ENCODE measurements at regions not wholly inside any gene's neighbourhood (a gene's known extent, or its start where the extent isn't known, plus 50 kb on each side); places are given as distances from the start of the nearest gene placed in this dataset.

GRCh38 chr12:13503094-13503835, 306.7 kb downstream of the EMP1 start:
- DNase-seq (ENCODE audit: low read depth in 3 of 3): no peak

- DNase-seq (ENCODE audit: low read depth in 3 of 3): no peak
Observed at GRCh38 chr12:13499008-13499407, 302.5 kb downstream of the EMP1 start.

GRCh38 chr12:13496111-13496510, 299.6 kb downstream of the EMP1 start:
- no peak for DNase-seq (ENCODE audit: low read depth in 3 of 3)

- DNase-seq (ENCODE audit: low read depth in 3 of 3): no peak
Observed at GRCh38 chr12:13489246-13489645, 292.7 kb downstream of the EMP1 start.

- no peak for DNase-seq (ENCODE audit: low read depth in 3 of 3)
Observed at GRCh38 chr12:13487326-13487725, 290.8 kb downstream of the EMP1 start.

GRCh38 chr12:13486794-13487193, 290.3 kb downstream of the EMP1 start:
- no peak for DNase-seq (ENCODE audit: low read depth in 3 of 3)

GRCh38 chr12:13478650-13479181, 282.2 kb downstream of the EMP1 start:
- no peak for DNase-seq (ENCODE audit: low read depth in 3 of 3)

GRCh38 chr12:13474381-13474780, 277.9 kb downstream of the EMP1 start:
- no peak for DNase-seq (ENCODE audit: low read depth in 3 of 3)

GRCh38 chr12:13472690-13473089, 276.2 kb downstream of the EMP1 start:
- no peak for DNase-seq (ENCODE audit: low read depth in 3 of 3)

GRCh38 chr12:13471471-13471870, 274.9 kb downstream of the EMP1 start:
- no peak for DNase-seq (ENCODE audit: low read depth in 3 of 3)

GRCh38 chr12:13465635-13466034, 269.1 kb downstream of the EMP1 start:
- DNase-seq (ENCODE audit: low read depth in 3 of 3): no peak

- no peak for DNase-seq (ENCODE audit: low read depth in 3 of 3)
Observed at GRCh38 chr12:13463189-13463588, 266.7 kb downstream of the EMP1 start.

GRCh38 chr12:13462450-13462849, 265.9 kb downstream of the EMP1 start:
- DNase-seq (ENCODE audit: low read depth in 3 of 3): no peak

- DNase-seq (ENCODE audit: low read depth in 3 of 3): no peak
Observed at GRCh38 chr12:13455778-13456144, 259.2 kb downstream of the EMP1 start.

GRCh38 chr12:13454991-13455777, 258.7 kb downstream of the EMP1 start:
- no peak for DNase-seq (ENCODE audit: low read depth in 3 of 3)

GRCh38 chr12:13452955-13453570, 256.5 kb downstream of the EMP1 start:
- no peak for DNase-seq (ENCODE audit: low read depth in 3 of 3)

GRCh38 chr12:13451776-13452175, 255.2 kb downstream of the EMP1 start:
- no peak for DNase-seq (ENCODE audit: low read depth in 3 of 3)

GRCh38 chr12:13450231-13451080, 253.9 kb downstream of the EMP1 start:
- DNase-seq (ENCODE audit: low read depth in 3 of 3): no peak

- DNase-seq (ENCODE audit: low read depth in 3 of 3): no peak
Observed at GRCh38 chr12:13444076-13444475, 247.6 kb downstream of the EMP1 start.

- no peak for DNase-seq (ENCODE audit: low read depth in 3 of 3)
Observed at GRCh38 chr12:13443498-13443897, 247.0 kb downstream of the EMP1 start.

- DNase-seq (ENCODE audit: low read depth in 3 of 3): no peak
Observed at GRCh38 chr12:13443028-13443427, 246.5 kb downstream of the EMP1 start.

GRCh38 chr12:13442457-13442856, 245.9 kb downstream of the EMP1 start:
- DNase-seq (ENCODE audit: low read depth in 3 of 3): no peak

Data from stimulated activated CD4-positive, alpha-beta T cell treated with anti-CD3 and anti-CD28 coated beads, TNF-alpha, amount 100 ng/mL, for 4 hours (primary cell).